Naive B cell (primary cell): ENCODE measurements at regions not wholly inside any gene's neighbourhood (a gene's known extent, or its start where the extent isn't known, plus 50 kb on each side); places are given as distances from the start of the nearest gene placed in this dataset.
"Not testable (repeated sequence)": the region's sequence is repeated elsewhere in the genome, so short reads cannot be mapped to it uniquely, and the experiment has no call there.

ENCODE experiments used
- ATAC-seq, 2 donors: fragments of 150-1000 bp; cut with Tn5 transposase; 2 replicates each; pipeline ENCODE4 v1.10.0; 2021; ENCODE audit warnings: low read depth in 2 of 2, mild to moderate bottlenecking in 2 of 2, moderate library complexity in 2 of 2
- DNase-seq: peaks from one replicate; pipeline ENCODE4 v3.0.0; 2022
- H3K27ac Mint-ChIP-seq, 6 donors: one replicate each; pipeline ENCODE4 v1.8.0; 2020 to 2022; ENCODE audit warnings: mild to moderate bottlenecking in 6 of 6, mixed read lengths in 6 of 6, moderate library complexity in 5 of 6, inconsistent platforms in 2 of 6
- H3K27me3 Mint-ChIP-seq, 3 donors: one replicate each; pipeline ENCODE4 v1.8.0; 2021 to 2022; ENCODE audit warnings: mixed read lengths in 3 of 3, mild to moderate bottlenecking in 1 of 3
- H3K36me3 Mint-ChIP-seq, 2 donors: one replicate each; pipeline ENCODE4 v1.8.0; 2020 to 2022; ENCODE audit warnings: mixed read lengths in 2 of 2, inconsistent platforms in 1 of 2, mild to moderate bottlenecking in 1 of 2
- H3K4me1 Mint-ChIP-seq, 3 donors: one replicate each; pipeline ENCODE4 v1.8.0; 2020 to 2022; ENCODE audit warnings: mixed read lengths in 3 of 3, inconsistent platforms in 1 of 3, mild to moderate bottlenecking in 1 of 3, moderate library complexity in 1 of 3
- H3K4me3 Mint-ChIP-seq, 8 donors: one replicate each; pipeline ENCODE4 v1.8.0; 2020 to 2022; ENCODE audit warnings: mild to moderate bottlenecking in 8 of 8, mixed read lengths in 8 of 8, moderate library complexity in 8 of 8, inconsistent platforms in 2 of 8
- H3K9me3 Mint-ChIP-seq, 7 donors: one replicate each; pipeline ENCODE4 v1.8.0; 2020 to 2022; ENCODE audit warnings: mixed read lengths in 7 of 7, mild to moderate bottlenecking in 5 of 7, inconsistent platforms in 2 of 7, moderate library complexity in 1 of 7

DNA sequence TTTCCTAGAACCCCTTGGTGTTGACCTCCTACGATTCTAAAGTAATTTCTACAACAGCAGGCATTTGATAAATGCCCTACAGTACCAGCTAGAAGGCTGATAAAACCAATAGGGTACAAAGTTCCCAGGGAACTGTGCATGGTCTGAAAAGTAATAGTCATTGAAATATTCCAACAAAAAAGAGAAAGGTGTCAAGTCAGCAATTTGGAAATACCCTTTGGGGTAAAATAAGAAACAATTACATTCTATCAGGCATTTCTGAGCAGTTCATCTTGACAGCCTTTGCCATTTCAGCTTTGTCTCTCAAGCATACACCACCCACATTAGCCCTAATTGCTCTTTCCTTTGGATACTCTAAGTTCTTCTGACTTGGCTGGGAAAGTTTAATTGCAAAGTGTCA lies 542.9 kb upstream of the DDX18 start:
- H3K9me3 Mint-ChIP-seq = peaks cover 0 to 3% (median 0%) of the 10 kb centered on the region in 7 donors
- H3K36me3 Mint-ChIP-seq = no peaks in the 10 kb centered on the region
- H3K4me3 Mint-ChIP-seq = no peak overlapping the region
- no peak for DNase-seq
- H3K27me3 Mint-ChIP-seq = no peaks in the 10 kb centered on the region
- no peaks in the 10 kb centered on the region for H3K4me1 Mint-ChIP-seq
- no peak for ATAC-seq
- no peak overlapping the region for H3K27ac Mint-ChIP-seq

DNA sequence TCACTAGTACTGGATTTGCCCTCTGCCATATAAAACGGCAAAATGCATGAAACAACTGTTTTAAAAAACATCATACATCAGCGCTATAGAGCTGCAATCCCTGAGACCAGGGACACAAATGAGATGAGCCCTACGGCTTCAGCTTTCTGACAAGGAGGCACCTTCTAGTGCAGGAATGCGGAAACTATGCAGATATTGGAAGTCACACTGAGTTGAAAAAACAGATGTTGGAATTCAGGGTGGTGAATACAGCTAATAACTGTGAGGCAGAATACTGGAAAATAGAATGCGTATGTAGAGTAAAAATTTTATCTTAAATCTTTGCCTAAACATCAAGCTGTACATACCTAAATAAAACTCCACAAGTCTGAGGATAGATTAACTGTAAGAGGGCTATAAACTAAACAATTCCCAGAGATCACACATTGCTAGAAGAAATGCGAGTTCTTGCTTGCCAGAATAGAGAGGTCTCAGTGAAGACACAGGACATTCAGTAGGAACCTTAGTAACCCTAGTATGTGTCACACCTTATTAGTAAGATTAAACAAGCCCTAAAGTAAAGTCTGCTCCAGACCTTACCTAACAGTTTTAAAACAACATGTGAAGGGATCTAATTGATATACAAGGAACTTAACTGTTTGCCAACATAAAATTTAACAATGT lies 541.4 kb upstream of the DDX18 start:
- Mint-ChIP-seq H3K9me3 (peaks cover 0 to 3% (median 0%) of the 10 kb centered on the region in 7 donors), H3K4me3 (no peak overlapping the region), H3K27ac (no peak overlapping the region), H3K4me1 (no peaks in the 10 kb centered on the region), H3K27me3 (no peaks in the 10 kb centered on the region), H3K36me3 (no peaks in the 10 kb centered on the region)
- DNase-seq (no peak), ATAC-seq (no peak)

DNA sequence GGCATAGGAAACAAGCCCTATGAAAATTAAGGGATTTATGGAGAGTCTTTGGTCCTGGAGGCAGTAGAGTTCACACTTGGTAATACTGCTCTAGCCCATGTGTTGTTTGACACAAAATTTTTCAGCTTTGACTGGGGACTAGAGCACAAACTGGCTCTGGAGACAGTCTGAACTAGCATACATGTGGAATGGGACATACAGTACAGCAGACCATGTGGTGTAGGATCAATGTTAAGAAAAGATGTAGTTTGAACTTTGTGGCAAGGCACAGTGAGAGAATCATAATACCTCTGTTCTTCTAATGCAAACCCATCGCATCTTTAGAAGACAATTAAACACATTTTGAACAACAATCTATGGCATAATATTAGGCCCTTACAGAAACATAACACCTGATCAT lies 521.5 kb upstream of the DDX18 start:
- no peak overlapping the region for H3K4me3 Mint-ChIP-seq
- H3K36me3 Mint-ChIP-seq = no peaks in the 10 kb centered on the region
- DNase-seq = no peak
- no peaks in the 10 kb centered on the region for H3K4me1 Mint-ChIP-seq
- H3K27me3 Mint-ChIP-seq = no peaks in the 10 kb centered on the region
- H3K27ac Mint-ChIP-seq = no peak overlapping the region
- H3K9me3 Mint-ChIP-seq = peaks cover under 1 to 11% (median 7%) of the 10 kb centered on the region in 7 donors
- no peak for ATAC-seq

DNA sequence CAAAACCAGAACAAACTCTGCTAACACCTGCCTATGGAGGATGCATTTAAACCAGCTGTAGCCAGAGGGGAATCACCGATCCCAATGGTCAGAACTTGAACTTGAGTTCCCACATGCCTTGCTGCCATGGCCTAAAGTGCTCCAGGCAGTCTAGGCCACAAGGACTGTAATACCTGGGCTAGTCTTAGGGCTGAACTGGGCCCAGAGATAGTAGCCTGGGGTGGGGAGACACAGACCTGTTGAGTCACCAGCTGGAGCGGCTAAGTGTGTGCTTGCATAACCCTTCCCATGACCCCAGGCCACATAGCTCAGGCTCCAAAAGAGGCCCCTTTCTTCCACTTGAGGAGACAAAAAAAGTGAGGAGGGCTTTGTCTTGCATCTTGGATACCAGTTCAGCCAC lies 515.0 kb upstream of the DDX18 start:
- peaks cover 0 to 6% (median 0%) of the 10 kb centered on the region in 7 donors for H3K9me3 Mint-ChIP-seq
- no peak for ATAC-seq

DNA sequence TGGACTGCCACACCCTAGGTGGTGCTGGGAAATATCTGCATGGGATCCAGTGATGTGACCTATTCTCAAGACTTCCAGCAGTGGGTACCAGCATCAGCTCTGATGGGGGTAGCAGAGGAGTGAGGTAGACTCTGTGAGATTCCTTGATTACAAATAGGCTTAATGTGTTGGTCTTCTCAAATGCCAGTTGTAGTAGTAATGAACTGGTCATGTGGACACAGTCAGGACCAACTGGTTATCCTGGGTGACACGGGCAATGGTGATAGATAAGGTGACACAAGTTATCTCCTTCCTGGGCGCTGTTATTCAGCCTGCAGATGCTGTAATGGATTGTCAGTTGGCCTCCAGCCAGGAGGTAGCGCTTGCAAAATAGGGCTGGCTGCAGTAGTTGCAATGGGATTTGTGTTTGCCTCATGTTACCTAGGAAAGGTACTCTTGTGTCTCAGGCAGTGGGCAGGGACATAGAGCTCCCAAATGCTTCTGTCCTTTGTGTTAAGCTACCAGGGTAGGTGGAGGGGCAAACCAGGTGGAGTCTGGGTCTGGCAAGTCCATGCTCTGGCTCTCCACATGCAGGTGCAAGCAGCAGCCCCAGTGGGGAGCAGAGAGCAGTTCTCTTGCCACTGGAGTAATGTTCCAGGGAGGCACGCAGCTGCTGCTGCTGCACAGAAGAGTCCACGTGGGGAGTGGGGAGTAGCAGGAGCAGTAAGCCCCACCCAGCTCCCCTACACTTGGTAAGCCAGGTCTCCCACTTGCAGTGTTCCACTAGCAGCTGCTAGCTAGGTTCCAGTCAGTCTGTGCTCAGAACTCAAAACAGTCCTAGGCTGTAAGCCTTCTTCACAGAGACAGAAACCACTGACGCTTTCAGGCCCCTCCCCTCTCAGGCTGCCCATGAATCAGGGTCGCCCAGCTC lies 505.4 kb upstream of the DDX18 start:
- Mint-ChIP-seq H3K27me3 (no peaks in the 10 kb centered on the region), H3K4me1 (no peaks in the 10 kb centered on the region), H3K27ac (no peak overlapping the region), H3K36me3 (no peaks in the 10 kb centered on the region), H3K4me3 (no peak overlapping the region), H3K9me3 (peaks cover 0 to 12% (median 8%) of the 10 kb centered on the region in 7 donors)
- DNase-seq (no peak), ATAC-seq (no peak)

More for the DNA sequence above, 515.0 kb upstream of the DDX18 start:
- Mint-ChIP-seq H3K4me1 (no peaks in the 10 kb centered on the region), H3K27ac (no peak overlapping the region), H3K4me3 (no peak overlapping the region), H3K36me3 (no peaks in the 10 kb centered on the region), H3K27me3 (no peaks in the 10 kb centered on the region)
- DNase-seq = no peak

DNA sequence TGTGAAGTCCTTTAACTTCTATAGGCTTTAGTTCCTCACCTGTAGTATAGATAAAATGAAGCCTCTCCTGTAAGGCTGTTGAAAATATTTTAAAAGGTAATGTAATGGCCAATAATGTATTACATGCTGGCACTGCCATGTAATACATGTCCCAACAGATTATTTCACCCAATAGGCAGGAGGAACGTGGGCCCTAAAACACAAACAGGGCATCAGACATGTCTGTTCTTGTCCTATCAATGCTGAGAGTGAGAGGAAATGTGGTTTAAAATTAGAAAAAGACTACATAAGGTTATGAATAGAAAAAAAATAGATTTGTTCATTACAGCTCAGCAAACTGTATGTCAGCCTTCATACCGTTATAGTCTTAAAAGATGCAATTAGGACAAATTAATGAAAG lies 492.7 kb upstream of the DDX18 start:
- ATAC-seq (no peak), DNase-seq (no peak)
- Mint-ChIP-seq H3K4me1 (no peaks in the 10 kb centered on the region), H3K27me3 (no peaks in the 10 kb centered on the region), H3K9me3 (peaks cover 0 to 13% (median 3%) of the 10 kb centered on the region in 7 donors), H3K4me3 (no peak overlapping the region), H3K27ac (no peak overlapping the region), H3K36me3 (no peaks in the 10 kb centered on the region)

DNA sequence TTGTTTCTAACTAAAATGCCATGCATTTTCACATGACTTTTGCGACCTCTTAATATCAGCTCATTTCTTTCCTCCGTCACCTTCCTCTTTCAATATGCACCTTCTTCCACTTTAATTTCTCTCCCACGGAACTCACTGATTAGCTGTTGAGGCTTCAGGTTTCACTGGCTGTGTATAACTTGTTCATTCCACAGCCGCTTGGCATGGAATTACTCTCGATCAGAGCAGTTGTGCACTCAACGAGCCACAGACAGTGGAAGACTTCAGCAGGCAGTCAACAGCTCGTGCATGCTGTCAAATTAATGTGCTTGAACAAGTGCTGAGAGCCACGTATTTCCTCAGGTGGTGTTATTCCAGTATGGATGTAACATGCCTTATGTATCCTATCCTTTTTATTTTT lies 491.2 kb upstream of the DDX18 start:
- Mint-ChIP-seq H3K27me3 (no peaks in the 10 kb centered on the region), H3K4me3 (no peak overlapping the region), H3K9me3 (peaks cover 0 to 11% (median 3%) of the 10 kb centered on the region in 7 donors), H3K36me3 (no peaks in the 10 kb centered on the region), H3K27ac (no peak overlapping the region), H3K4me1 (no peaks in the 10 kb centered on the region)
- ATAC-seq = no peak
- no peak for DNase-seq

DNA sequence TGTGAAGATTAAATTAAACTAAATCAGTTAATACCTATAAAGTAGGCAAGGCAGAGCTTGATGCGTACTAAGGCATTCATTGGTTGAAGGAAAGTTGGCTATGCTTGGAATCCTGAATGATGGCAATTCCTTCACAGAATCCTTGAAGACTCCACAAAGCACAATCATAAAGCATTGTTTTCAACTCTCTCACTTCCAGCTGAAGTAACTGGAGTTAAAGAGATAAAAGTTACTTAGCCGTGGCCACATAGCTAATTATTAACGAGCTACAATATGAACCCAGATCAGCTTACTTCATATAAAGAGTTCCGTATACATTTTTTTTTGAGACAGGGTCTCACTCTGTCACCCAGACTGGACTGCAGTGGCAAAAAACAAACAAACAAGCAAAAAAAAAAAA lies 483.9 kb upstream of the DDX18 start:
- DNase-seq = no peak
- no peaks in the 10 kb centered on the region for H3K36me3 Mint-ChIP-seq
- ATAC-seq = no peak
- H3K4me1 Mint-ChIP-seq = no peaks in the 10 kb centered on the region
- H3K27ac Mint-ChIP-seq = no peak overlapping the region
- H3K4me3 Mint-ChIP-seq = no peak overlapping the region
- peaks cover 0 to 3% (median 0%) of the 10 kb centered on the region in 7 donors for H3K9me3 Mint-ChIP-seq
- H3K27me3 Mint-ChIP-seq = no peaks in the 10 kb centered on the region

DNA sequence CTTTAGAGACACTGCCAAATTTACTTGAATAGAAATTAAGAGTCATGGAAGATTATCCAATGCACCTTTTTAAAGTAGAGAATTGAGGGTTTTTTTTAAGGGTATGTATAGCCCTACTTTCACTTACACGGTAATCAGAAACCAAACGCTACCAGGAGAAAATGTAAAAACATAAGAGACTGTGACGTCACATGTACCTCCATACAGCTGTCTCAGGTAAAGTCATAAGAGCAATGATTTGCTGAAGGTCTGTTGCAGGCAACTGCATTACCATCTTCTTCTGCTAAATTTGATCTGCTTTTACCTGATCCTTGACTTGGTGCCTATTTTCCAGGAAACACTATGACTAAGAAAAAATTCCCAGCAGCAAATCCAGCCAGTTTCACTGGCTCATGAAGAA lies 478.5 kb upstream of the DDX18 start:
- Mint-ChIP-seq H3K27ac (no peak overlapping the region), H3K4me3 (no peak overlapping the region), H3K4me1 (no peaks in the 10 kb centered on the region), H3K9me3 (peaks cover 0 to 4% (median 0%) of the 10 kb centered on the region in 7 donors), H3K36me3 (no peaks in the 10 kb centered on the region), H3K27me3 (no peaks in the 10 kb centered on the region)
- DNase-seq (no peak), ATAC-seq (no peak)

DNA sequence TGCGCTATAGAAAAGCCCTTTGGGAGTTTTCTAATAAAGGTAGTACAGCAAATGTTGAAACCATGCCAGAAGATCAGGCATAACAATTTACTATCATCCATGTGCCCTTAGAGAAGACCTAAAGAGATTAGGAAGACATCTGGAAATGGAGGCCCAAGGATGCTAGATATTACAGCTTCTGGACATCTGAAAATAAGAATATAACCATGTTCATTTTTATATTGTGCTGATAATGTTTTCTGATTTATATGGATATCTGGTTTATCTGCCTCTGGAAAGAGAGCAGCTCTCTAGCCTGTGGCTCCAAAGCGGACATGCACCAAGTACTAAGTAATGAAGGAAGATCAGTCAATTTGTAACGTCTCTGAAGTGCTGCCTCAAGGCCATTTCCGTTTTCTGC lies 478.0 kb upstream of the DDX18 start:
- H3K9me3 Mint-ChIP-seq = peaks cover 0 to 4% (median 0%) of the 10 kb centered on the region in 7 donors
- H3K36me3 Mint-ChIP-seq = no peaks in the 10 kb centered on the region
- ATAC-seq (no peak), DNase-seq (no peak)
- no peak overlapping the region for H3K27ac Mint-ChIP-seq
- H3K27me3 Mint-ChIP-seq = no peaks in the 10 kb centered on the region
- no peaks in the 10 kb centered on the region for H3K4me1 Mint-ChIP-seq
- no peak overlapping the region for H3K4me3 Mint-ChIP-seq

DNA sequence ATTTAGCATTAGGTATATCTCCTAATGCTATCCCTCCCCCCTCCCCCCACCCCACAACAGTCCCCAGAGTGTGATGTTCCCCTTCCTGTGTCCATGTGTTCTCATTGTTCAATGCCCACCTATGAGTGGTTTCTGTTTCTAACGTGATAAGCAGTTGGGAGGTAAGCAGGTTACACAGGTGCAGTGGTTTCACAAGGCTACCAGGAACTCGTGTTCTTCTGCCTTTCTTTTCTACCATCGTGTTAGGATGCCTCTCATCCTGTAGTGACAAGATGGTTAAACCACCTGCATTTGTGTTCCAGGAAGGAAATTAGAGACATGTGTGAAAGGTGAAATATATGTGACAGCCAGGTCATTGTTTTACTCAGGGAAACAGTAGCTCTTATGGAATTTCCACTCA lies 476.5 kb upstream of the DDX18 start:
- H3K36me3 Mint-ChIP-seq, H3K27ac Mint-ChIP-seq, H3K4me3 Mint-ChIP-seq, H3K4me1 Mint-ChIP-seq, H3K9me3 Mint-ChIP-seq, H3K27me3 Mint-ChIP-seq, ATAC-seq, DNase-seq: not testable (repeated sequence)

DNA sequence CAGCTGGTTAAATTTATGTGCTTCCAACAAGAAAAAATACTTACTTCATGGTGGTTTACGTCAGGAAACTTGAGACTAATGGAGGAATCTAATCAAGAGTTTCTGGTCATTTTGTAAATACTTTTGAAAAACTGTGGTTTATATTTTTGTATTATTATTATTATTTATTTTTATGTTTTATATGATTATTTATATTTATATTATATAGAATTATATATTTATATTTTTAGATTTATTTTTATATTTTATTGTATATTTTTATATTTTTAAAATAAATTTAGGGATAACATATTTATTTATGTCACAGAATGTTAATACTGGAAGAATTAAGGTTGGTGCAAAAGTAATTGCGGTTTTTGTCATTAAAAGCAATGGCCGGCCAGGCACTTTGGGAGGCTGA lies 474.5 kb upstream of the DDX18 start:
- H3K9me3 Mint-ChIP-seq = peaks cover 0 to 6% (median 0%) of the 10 kb centered on the region in 7 donors
- H3K4me1 Mint-ChIP-seq = no peaks in the 10 kb centered on the region
- ATAC-seq (no peak), DNase-seq (no peak)
- H3K27ac Mint-ChIP-seq = no peak overlapping the region
- no peaks in the 10 kb centered on the region for H3K27me3 Mint-ChIP-seq
- no peak overlapping the region for H3K4me3 Mint-ChIP-seq
- H3K36me3 Mint-ChIP-seq = no peaks in the 10 kb centered on the region

DNA sequence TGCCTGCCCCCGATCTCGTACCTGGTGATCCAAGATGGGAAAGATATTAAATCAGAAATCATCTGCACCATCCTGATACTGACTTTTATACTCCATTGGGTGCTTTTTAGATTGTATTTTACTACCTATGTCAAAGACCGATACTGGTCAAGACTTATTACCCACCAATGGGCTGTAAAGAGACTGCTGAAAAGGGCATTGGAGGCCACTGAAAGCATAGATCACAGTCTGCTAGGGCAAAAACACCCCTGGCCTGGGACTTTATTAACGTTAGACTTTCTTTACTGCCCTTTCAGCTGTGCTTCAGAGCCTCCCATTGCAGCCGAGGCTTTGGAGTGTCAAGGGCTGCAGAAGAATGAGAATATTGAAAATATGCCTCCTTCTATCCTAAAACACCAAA lies 472.8 kb upstream of the DDX18 start:
- DNase-seq (no peak), ATAC-seq (no peak)
- no peaks in the 10 kb centered on the region for H3K27me3 Mint-ChIP-seq
- H3K36me3 Mint-ChIP-seq = no peaks in the 10 kb centered on the region
- no peak overlapping the region for H3K27ac Mint-ChIP-seq
- no peaks in the 10 kb centered on the region for H3K4me1 Mint-ChIP-seq
- H3K4me3 Mint-ChIP-seq = no peak overlapping the region
- peaks cover 0 to 8% (median 5%) of the 10 kb centered on the region in 7 donors for H3K9me3 Mint-ChIP-seq

DNA sequence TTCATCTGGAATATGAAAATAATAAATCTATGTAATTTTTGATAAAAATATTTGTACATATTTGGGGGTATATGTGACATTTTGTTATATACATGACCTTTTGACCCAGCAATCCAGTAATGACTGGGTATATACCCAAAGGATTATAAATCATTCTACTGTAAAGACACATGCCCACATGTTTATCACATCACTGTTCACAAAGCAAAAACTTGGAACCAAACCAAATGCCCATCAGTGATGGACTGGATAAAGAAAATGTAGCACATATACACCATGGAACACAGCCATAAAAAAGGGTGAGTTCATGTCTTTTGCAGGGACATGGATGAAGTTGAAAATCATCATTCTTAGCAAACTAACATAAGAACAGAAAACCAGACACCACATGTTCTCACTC lies 472.1 kb upstream of the DDX18 start:
- no peaks in the 10 kb centered on the region for H3K36me3 Mint-ChIP-seq
- H3K9me3 Mint-ChIP-seq = peaks cover 0 to 12% (median 6%) of the 10 kb centered on the region in 7 donors
- DNase-seq (no peak), ATAC-seq (no peak)
- no peak overlapping the region for H3K27ac Mint-ChIP-seq
- no peaks in the 10 kb centered on the region for H3K4me1 Mint-ChIP-seq
- H3K4me3 Mint-ChIP-seq = no peak overlapping the region
- H3K27me3 Mint-ChIP-seq = no peaks in the 10 kb centered on the region
